NCI-H774 (cell line): ENCODE measurements at regions not wholly inside any gene's neighbourhood (a gene's known extent, or its start where the extent isn't known, plus 50 kb on each side); places are given as distances from the start of the nearest gene placed in this dataset.
A peak's percentile ranks its signal among the peaks of the same experiment; 100 is the strongest.

Experiments used
- DNase-seq: peaks from one replicate; lab custom pipeline; 2025; lab: John Stamatoyannopoulos, UW

DNA sequence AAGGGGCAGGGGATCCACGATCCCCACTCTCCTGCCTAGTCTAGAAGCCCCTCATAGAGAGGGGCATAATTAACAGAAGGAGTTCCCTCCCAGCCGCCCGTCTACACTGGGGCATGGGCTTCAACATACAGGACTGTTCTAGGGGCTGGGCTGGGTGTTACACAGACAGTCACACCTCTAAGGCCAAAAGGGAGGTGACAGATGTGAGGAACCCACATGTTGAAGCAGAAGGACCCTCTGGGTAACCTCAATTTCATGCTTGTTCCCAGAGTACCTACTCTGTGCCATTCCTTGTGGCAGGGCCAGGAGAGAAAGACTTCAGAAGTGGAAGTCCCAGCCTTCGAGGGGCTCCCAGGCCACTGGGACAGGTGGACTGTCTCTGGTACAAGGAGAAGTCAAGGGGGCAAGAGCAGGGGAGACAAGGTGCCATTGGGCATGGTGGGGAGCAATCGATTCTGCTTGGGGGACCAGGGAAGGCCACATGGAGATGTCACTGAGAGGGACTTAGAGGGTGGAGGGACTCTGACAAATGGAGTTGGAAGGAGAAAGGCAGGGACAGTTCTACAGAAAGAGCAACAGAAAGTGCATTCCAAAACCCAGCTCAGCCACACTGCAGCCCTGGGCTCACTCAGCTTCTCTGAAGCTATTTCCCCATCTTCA lies 71.3 kb downstream of the CPN2 start:
- no peak for DNase-seq

DNA sequence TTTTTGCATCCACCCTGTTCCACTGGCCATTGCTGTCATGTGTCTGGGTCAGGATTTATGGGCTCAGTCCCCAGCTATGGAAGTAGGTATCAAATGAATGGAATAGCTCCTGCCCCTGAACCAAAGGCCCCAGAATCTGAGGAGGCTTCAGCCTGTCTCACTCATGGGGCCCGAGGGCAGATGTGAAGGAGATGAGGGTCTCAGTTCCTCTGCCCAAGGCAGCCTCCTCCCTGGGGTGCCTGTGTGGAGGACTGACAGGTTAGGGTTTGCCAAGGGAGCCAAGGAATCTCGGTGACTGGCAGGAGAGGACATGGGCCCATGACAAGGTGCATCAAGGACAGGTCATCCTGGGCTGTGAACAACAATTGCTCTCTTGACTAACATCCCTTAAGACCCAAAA lies 70.4 kb downstream of the CPN2 start:
- DNase-seq, result no peak

- no peak for DNase-seq
Measured at GRCh38 chr3:194281306-194281705, 69.8 kb downstream of the CPN2 start.

- DNase-seq, result no peak
Measured at GRCh38 chr3:194281766-194282165, 69.4 kb downstream of the CPN2 start.

GRCh38 chr3:194282436-194283122 lies 68.5 kb downstream of the CPN2 start:
- DNase-seq, result peak; percentile 60

- no peak for DNase-seq
Measured at GRCh38 chr3:194283221-194284006, 67.7 kb downstream of the CPN2 start.

DNA sequence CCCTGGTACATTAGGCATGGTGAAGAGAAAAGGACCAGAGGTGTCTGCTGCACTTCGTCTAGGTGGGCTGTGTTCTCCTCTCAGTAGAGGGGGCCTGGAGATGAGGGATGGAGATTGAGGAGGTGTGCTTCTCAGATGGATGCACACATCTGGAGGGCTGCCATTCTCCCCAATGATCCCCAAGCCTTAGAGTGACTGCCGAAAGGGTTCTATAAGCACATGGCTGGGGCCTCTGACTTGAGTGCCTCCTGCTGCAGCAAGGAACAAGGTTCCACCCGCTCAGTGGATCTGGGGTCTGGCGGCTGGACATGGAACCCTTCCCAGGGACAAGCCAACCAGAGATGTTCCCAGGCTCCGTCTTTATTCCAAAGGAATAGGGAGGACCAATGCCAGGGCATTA lies 66.8 kb downstream of the CPN2 start:
- no peak for DNase-seq

- no peak for DNase-seq
Measured at GRCh38 chr3:194285024-194285849, 65.9 kb downstream of the CPN2 start.

- DNase-seq, result no peak
Measured at GRCh38 chr3:194285850-194286197, 65.3 kb downstream of the CPN2 start.

GRCh38 chr3:194286375-194287146 lies 64.6 kb downstream of the CPN2 start:
- no peak for DNase-seq

DNA sequence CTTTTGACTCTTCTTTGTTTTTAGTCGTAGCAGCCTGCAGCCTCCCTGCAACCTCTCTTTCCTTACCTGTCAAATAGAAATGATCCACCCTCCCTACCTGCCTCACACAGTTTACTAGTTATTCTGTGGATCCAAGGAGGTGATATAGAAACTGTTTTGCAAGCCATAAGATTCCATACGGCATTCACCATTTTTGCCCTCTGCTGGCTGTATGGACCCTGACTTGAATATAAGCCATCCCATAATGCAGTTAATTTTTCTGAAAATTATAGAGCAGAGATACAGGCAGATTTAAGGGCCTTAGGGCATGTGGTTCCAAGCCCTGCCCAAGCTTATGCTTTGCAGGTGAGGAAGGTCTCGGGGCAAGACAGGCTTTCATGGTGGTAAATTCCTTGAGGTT lies 63.8 kb downstream of the CPN2 start:
- DNase-seq, result no peak

DNA sequence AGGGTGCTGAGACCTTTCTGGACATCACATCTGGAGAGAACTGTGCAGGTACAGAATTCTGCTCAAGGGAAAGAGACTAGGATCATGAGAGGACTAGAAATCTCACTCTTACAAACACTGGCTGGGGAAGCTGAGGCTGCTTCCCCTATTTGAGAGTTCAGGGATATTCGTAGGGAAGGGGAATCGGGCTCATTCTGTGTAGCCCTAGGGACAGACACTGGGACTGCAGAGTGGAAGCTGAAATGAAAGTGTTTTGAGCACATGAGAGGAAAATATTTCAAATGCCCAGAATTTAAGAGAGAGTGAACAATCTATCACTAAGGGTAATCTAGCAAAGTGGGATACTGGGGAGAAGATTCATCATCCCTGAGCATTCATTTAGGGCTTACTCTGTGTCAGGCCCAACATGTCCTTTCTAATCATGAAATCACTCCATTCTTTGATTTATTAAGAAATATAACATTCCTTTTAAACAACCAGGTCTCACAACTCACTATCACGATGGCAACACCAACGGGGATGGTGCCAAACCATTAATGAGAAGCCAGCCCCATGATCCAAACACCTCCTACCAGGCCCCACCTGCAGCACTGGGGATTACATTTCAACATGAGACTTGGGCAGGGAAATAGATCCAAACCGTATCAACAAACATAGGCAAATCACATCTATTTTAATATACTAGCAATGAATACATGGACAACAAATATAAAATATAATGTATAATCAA lies 63.0 kb downstream of the CPN2 start:
- no peak for DNase-seq
